ENCODE measurements at regions not wholly inside any gene's neighbourhood (a gene's known extent, or its start where the extent isn't known, plus 50 kb on each side); places are given as distances from the start of the nearest gene placed in this dataset.

DNA sequence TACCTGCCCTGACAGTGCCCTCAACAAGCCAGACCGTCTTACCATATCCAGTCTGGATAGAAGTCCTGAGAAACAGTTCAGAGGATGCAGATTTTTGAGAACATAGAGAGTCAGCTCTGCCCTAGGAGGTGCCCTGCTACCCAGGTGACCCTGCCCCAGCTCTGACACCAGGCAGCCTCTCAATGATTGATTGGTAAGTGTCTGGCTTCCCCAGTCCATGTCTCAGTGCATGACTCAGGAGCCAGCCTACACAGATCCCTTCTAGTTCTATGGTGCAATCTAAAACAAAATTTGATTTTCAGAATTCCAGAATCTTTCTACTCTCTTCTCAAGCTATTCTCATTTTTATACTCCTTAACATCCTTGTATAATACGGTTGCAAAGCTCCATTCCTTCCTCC lies 292.1 kb downstream of the VPS13C start:
- Histone ChIP-seq H3K36me3 (ENCODE audit: control insufficient read depth in 4 of 4, insufficient read depth in 4 of 4, low read length in 4 of 4) (no peaks in the 10 kb centered on the region), H3K27ac (ENCODE audit: low read depth in 1 of 2, low read length in 1 of 2) (no peak overlapping the region), H3K9me3 (ENCODE audit: control insufficient read depth in 4 of 4, insufficient read depth in 3 of 4, low read length in 3 of 4) (no peaks in the 10 kb centered on the region), H3K4me3 (no peak overlapping the region), H3K27me3 (ENCODE audit: control insufficient read depth in 3 of 3, insufficient read depth in 3 of 3, low read length in 2 of 3) (no peaks in the 10 kb centered on the region), H3K4me1 (ENCODE audit: control insufficient read depth in 5 of 5, insufficient read depth in 5 of 5, low read length in 5 of 5) (no peaks in the 10 kb centered on the region), H3K9ac (ENCODE audit: insufficient read depth in 1 of 2, low read length in 2 of 2) (no peak overlapping the region)
- TF ChIP-seq, protein P1, sequence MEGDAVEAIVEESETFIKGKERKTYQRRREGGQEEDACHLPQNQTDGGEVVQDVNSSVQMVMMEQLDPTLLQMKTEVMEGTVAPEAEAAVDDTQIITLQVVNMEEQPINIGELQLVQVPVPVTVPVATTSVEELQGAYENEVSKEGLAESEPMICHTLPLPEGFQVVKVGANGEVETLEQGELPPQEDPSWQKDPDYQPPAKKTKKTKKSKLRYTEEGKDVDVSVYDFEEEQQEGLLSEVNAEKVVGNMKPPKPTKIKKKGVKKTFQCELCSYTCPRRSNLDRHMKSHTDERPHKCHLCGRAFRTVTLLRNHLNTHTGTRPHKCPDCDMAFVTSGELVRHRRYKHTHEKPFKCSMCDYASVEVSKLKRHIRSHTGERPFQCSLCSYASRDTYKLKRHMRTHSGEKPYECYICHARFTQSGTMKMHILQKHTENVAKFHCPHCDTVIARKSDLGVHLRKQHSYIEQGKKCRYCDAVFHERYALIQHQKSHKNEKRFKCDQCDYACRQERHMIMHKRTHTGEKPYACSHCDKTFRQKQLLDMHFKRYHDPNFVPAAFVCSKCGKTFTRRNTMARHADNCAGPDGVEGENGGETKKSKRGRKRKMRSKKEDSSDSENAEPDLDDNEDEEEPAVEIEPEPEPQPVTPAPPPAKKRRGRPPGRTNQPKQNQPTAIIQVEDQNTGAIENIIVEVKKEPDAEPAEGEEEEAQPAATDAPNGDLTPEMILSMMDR (IDR thresholded peaks at IDR 0.05; ENCODE audit: control extremely low read depth, extremely low read depth) = no peak
- ATAC-seq (ENCODE audit: insufficient read depth, low FRiP score) (no peak), DNase-seq (no peak)
- WGBS, 2 donors = 88 to 91% methylated on average over 2 of the region's 2 CpGs

DNA sequence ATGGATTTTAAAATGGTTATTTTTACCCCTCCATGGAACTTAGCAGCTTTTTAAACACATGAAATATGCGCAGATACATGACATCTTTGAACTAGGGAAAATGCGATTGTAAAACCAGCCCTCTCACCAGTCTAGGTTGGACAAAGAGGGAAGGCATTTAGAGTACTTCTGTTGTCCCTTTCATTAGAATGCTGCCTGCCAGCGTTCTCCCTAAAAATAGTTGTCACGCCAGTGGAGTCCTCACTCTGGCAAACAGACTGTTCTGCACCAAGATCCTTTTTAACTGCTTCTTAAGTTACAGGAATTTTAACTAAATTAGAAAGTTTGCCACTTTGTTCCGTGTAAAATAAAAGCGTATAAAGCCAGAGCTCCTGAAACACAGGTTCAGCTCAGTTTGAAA lies 295.3 kb downstream of the VPS13C start:
- no peak for DNase-seq
- TF ChIP-seq, protein P1 (IDR thresholded peaks at IDR 0.05; ENCODE audit: control extremely low read depth, extremely low read depth) = no peak
- Histone ChIP-seq H3K4me1 (ENCODE audit: control insufficient read depth in 5 of 5, insufficient read depth in 5 of 5, low read length in 5 of 5) (no peaks in the 10 kb centered on the region), H3K9ac (ENCODE audit: insufficient read depth in 1 of 2, low read length in 2 of 2) (no peak overlapping the region), H3K36me3 (ENCODE audit: control insufficient read depth in 4 of 4, insufficient read depth in 4 of 4, low read length in 4 of 4) (no peaks in the 10 kb centered on the region), H3K27ac (ENCODE audit: low read depth in 1 of 2, low read length in 1 of 2) (no peak overlapping the region), H3K9me3 (ENCODE audit: control insufficient read depth in 4 of 4, insufficient read depth in 3 of 4, low read length in 3 of 4) (no peaks in the 10 kb centered on the region), H3K4me3 (no peak overlapping the region), H3K27me3 (ENCODE audit: control insufficient read depth in 3 of 3, insufficient read depth in 3 of 3, low read length in 2 of 3) (no peaks in the 10 kb centered on the region)
- ATAC-seq (ENCODE audit: insufficient read depth, low FRiP score) = no peak
- 53 to 66% methylated on average over 6 of the region's 6 CpGs for WGBS, 2 donors

DNA sequence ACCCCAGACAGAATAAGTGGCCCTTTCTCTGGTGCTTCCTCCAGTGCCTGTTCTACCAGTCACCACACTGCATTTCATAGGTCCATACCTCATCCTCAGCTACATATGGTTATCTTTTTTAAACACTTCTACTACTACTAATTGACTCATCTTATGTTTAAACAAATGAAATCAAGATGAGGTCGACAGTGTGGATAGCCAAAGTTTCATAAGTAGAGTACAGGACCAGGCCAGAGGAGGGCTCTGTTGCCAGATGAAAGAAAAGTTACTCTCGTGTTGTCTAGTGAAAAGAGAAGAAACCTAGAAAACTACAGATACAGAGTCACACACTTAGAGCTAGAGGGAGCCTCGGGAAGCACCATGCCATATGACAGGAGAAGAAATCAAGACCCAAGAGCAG lies 296.1 kb downstream of the VPS13C start:
- TF ChIP-seq, protein P1 (IDR thresholded peaks at IDR 0.05; ENCODE audit: control extremely low read depth, extremely low read depth) = no peak
- Histone ChIP-seq H3K4me1 (ENCODE audit: control insufficient read depth in 5 of 5, insufficient read depth in 5 of 5, low read length in 5 of 5) (no peaks in the 10 kb centered on the region), H3K27me3 (ENCODE audit: control insufficient read depth in 3 of 3, insufficient read depth in 3 of 3, low read length in 2 of 3) (no peaks in the 10 kb centered on the region), H3K27ac (ENCODE audit: low read depth in 1 of 2, low read length in 1 of 2) (no peak overlapping the region), H3K4me3 (no peak overlapping the region), H3K9me3 (ENCODE audit: control insufficient read depth in 4 of 4, insufficient read depth in 3 of 4, low read length in 3 of 4) (no peaks in the 10 kb centered on the region), H3K9ac (ENCODE audit: insufficient read depth in 1 of 2, low read length in 2 of 2) (no peak overlapping the region), H3K36me3 (ENCODE audit: control insufficient read depth in 4 of 4, insufficient read depth in 4 of 4, low read length in 4 of 4) (no peaks in the 10 kb centered on the region)
- DNase-seq (no peak), ATAC-seq (ENCODE audit: insufficient read depth, low FRiP score) (no peak)
- 71 to 90% methylated on average over 3 of the region's 3 CpGs for WGBS, 2 donors

DNA sequence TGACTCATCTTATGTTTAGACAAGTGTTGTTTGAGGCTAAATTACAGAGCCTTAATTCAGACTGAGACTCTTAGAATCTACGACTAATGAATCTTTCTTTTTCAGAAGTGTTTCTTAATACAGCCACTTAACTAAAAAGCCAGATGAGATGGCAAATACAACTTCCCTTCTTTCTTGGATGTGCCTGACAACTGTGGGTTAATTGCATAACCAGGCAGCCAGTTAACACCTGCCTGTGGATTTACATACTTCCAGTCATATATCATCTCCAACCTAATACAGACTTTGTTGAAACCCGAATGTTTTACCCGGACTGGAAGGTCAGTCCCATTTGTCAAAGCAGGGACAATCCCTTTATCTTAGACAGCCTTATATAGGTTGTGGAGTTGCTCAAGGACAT lies 297.6 kb downstream of the VPS13C start:
- DNase-seq (no peak), ATAC-seq (ENCODE audit: insufficient read depth, low FRiP score) (no peak)
- Histone ChIP-seq H3K27me3 (ENCODE audit: control insufficient read depth in 3 of 3, insufficient read depth in 3 of 3, low read length in 2 of 3) (no peaks in the 10 kb centered on the region), H3K4me3 (no peak overlapping the region), H3K36me3 (ENCODE audit: control insufficient read depth in 4 of 4, insufficient read depth in 4 of 4, low read length in 4 of 4) (no peaks in the 10 kb centered on the region), H3K4me1 (ENCODE audit: control insufficient read depth in 5 of 5, insufficient read depth in 5 of 5, low read length in 5 of 5) (no peaks in the 10 kb centered on the region), H3K9ac (ENCODE audit: insufficient read depth in 1 of 2, low read length in 2 of 2) (no peak overlapping the region), H3K9me3 (ENCODE audit: control insufficient read depth in 4 of 4, insufficient read depth in 3 of 4, low read length in 3 of 4) (no peaks in the 10 kb centered on the region), H3K27ac (ENCODE audit: low read depth in 1 of 2, low read length in 1 of 2) (no peak overlapping the region)
- 23 to 39% methylated on average over 3 of the region's 3 CpGs for WGBS, 2 donors
- TF ChIP-seq, protein P1 (IDR thresholded peaks at IDR 0.05; ENCODE audit: control extremely low read depth, extremely low read depth) = no peak

Measured in lung (tissue), 11 donors.